IMR-90 (cell line): ENCODE measurements at regions not wholly inside any gene's neighbourhood (a gene's known extent, or its start where the extent isn't known, plus 50 kb on each side); places are given as distances from the start of the nearest gene placed in this dataset.

Source experiments
- BHLHE40 ChIP-seq: fragments of 150-350 bp; IDR thresholded peaks from 2 replicates; pipeline ENCODE4 v1.6.1; 2016; ENCODE audit warnings: mild to moderate bottlenecking, low read depth, low read length
- CEBPB ChIP-seq: IDR thresholded peaks from 2 replicates; pipeline ENCODE4 v1.6.1; 2012; ENCODE audit warnings: low read depth, low read length, improper control_type of control experiment
- POLR2A ChIP-seq: IDR thresholded peaks from 2 replicates; pipeline ENCODE4 v1.6.1; 2012; ENCODE audit warnings: mild to moderate bottlenecking, low read depth, low read length
- RAD21 ChIP-seq: IDR thresholded peaks from 2 replicates; pipeline ENCODE4 v1.6.1; 2012; ENCODE audit warnings: low read length, improper control_type of control experiment
- RFX5 ChIP-seq: IDR thresholded peaks from 2 replicates; pipeline ENCODE4 v1.8.0; 2012; ENCODE audit warnings: low read depth, mild to moderate bottlenecking, low read length, moderate library complexity
- TF ChIP-seq, protein P1 (sequence below): conservative IDR thresholded peaks from 2 replicates; pipeline ENCODE4 v1.5.1; 2012; ENCODE audit warnings: mild to moderate bottlenecking, low read depth, low read length, improper control_type of control experiment
- TF ChIP-seq, protein P2 (sequence below): fragments of 150-350 bp; IDR thresholded peaks from 2 replicates; pipeline ENCODE4 v1.6.1; 2017; ENCODE audit warnings: mild to moderate bottlenecking, antibody characterized with exemption, low read length, low read depth

DNA sequence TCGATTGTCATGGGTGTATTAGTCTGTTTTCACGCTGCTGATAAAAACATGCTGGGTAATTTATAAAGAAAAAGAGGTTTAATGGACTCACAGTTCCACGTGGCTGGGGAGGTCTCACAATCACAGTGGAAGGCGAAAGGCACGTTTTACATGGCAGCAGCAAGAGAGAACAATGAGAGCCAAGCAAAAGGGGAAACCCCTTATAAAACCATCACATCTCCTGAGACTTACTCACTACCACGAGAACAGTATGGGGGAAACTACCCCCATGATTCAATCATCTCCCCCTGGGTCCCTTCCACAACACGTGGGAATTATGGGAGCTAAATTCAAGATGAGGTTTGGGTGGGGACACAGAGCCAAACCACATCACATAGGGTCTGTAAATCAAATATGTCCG is 167.4 kb upstream of the XYLT1 start:
- TF ChIP-seq, protein P1, sequence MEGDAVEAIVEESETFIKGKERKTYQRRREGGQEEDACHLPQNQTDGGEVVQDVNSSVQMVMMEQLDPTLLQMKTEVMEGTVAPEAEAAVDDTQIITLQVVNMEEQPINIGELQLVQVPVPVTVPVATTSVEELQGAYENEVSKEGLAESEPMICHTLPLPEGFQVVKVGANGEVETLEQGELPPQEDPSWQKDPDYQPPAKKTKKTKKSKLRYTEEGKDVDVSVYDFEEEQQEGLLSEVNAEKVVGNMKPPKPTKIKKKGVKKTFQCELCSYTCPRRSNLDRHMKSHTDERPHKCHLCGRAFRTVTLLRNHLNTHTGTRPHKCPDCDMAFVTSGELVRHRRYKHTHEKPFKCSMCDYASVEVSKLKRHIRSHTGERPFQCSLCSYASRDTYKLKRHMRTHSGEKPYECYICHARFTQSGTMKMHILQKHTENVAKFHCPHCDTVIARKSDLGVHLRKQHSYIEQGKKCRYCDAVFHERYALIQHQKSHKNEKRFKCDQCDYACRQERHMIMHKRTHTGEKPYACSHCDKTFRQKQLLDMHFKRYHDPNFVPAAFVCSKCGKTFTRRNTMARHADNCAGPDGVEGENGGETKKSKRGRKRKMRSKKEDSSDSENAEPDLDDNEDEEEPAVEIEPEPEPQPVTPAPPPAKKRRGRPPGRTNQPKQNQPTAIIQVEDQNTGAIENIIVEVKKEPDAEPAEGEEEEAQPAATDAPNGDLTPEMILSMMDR: no peak
- TF ChIP-seq POLR2A (no peak), BHLHE40 (no peak), RFX5 (no peak), RAD21 (no peak), CEBPB (no peak)
- TF ChIP-seq, protein P2, sequence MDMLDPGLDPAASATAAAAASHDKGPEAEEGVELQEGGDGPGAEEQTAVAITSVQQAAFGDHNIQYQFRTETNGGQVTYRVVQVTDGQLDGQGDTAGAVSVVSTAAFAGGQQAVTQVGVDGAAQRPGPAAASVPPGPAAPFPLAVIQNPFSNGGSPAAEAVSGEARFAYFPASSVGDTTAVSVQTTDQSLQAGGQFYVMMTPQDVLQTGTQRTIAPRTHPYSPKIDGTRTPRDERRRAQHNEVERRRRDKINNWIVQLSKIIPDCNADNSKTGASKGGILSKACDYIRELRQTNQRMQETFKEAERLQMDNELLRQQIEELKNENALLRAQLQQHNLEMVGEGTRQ: no peak
